Neural cell (in vitro differentiated cells): ENCODE measurements at regions not wholly inside any gene's neighbourhood (a gene's known extent, or its start where the extent isn't known, plus 50 kb on each side); places are given as distances from the start of the nearest gene placed in this dataset.
A peak's percentile ranks its signal among the peaks of the same experiment; 100 is the strongest.

ENCODE experiments used
- H2AFZ ChIP-seq: fragments of 200-600, 300-800 bp; sonication (generic), shearing (Covaris generic); 2 replicates; pipeline ENCODE4 v1.6.0; 2014; ENCODE audit warnings: low read depth, mild to moderate bottlenecking, antibody characterized with exemption, low read length, moderate library complexity
- H3F3A ChIP-seq: fragments of 200-600 bp; shearing (Covaris generic); 2 replicates; pipeline ENCODE4 v1.6.1; 2016; ENCODE audit warnings: mild to moderate bottlenecking, moderate library complexity, mixed read lengths, antibody characterized with exemption, low read length; ENCODE audit not compliant: insufficient read depth, poor library complexity, severe bottlenecking
- H3K27ac ChIP-seq: fragments of 200-600, 300-800 bp; sonication (generic), shearing (Covaris generic); 2 replicates; pipeline ENCODE4 v1.5.1; 2014; ENCODE audit warnings: mild to moderate bottlenecking, low read length, moderate library complexity
- H3K27me3 ChIP-seq: fragments of 300-800, 200-600 bp; sonication (generic), shearing (Covaris generic); 2 replicates; pipeline ENCODE4 v1.6.0; 2014; ENCODE audit warnings: mild to moderate bottlenecking, low read depth, low read length, moderate library complexity; ENCODE audit not compliant: insufficient read depth
- H3K36me3 ChIP-seq: fragments of 300-800, 200-600 bp; sonication (generic), shearing (Covaris generic); 2 replicates; pipeline ENCODE4 v1.5.1; 2014; ENCODE audit warnings: mild to moderate bottlenecking, antibody characterized with exemption, low read length, moderate library complexity; ENCODE audit not compliant: insufficient read depth
- H3K4me2 ChIP-seq: fragments of 300-800, 200-600 bp; sonication (generic), shearing (Covaris generic); 2 replicates; pipeline ENCODE4 v1.6.0; 2014; ENCODE audit warnings: mild to moderate bottlenecking, low read length
- H3K4me3 ChIP-seq: fragments of 300-800, 200-600 bp; sonication (generic), shearing (Covaris generic); 2 replicates; pipeline ENCODE4 v1.5.1; 2014; ENCODE audit warnings: mild to moderate bottlenecking, low read length, moderate library complexity
- H3K79me2 ChIP-seq: fragments of 200-600 bp; shearing (Covaris generic); replicated peaks from 2 replicates; pipeline ENCODE4 v1.6.0; 2014; ENCODE audit warnings: mild to moderate bottlenecking, low read length, moderate library complexity; ENCODE audit not compliant: insufficient read depth
- H3K9ac ChIP-seq: fragments of 300-800, 200-600 bp; sonication (generic), shearing (Covaris generic); 2 replicates; pipeline ENCODE4 v1.6.1; 2016; ENCODE audit warnings: mild to moderate bottlenecking, low read length, mixed read lengths
- H3K9me2 ChIP-seq: fragments of 200-600 bp; shearing (Covaris generic); 2 replicates; pipeline ENCODE4 v1.6.1; 2016; ENCODE audit warnings: mild to moderate bottlenecking, low read length, mixed read lengths; ENCODE audit not compliant: insufficient read depth
- H3K9me3 ChIP-seq: fragments of 200-600, 300-800 bp; sonication (generic), shearing (Covaris generic); 2 replicates; pipeline ENCODE4 v1.6.1; 2016; ENCODE audit warnings: mild to moderate bottlenecking, mixed run types, low read length, moderate library complexity, mixed read lengths
- H4K20me1 ChIP-seq: fragments of 200-600 bp; shearing (Covaris generic); 2 replicates; pipeline ENCODE4 v1.6.1; 2016; ENCODE audit warnings: mild to moderate bottlenecking, mixed run types; ENCODE audit not compliant: insufficient read depth
- EP300 ChIP-seq: fragments of 450-650 bp; conservative IDR thresholded peaks from 2 replicates; pipeline ENCODE4 v1.6.1; 2014; ENCODE audit warnings: antibody characterized with exemption, mild to moderate bottlenecking, moderate library complexity; ENCODE audit not compliant: poor library complexity, severe bottlenecking
- EZH2 ChIP-seq: fragments of 200-600, 300-800 bp; shearing (Covaris generic), sonication (generic); IDR thresholded peaks from 2 replicates; pipeline ENCODE4 v1.6.1; 2014; ENCODE audit warnings: antibody characterized with exemption, low read length, borderline replicate concordance, mild to moderate bottlenecking; ENCODE audit not compliant: insufficient read depth, poor library complexity, severe bottlenecking
- MXI1 ChIP-seq: fragments of 450-650 bp; conservative IDR thresholded peaks from 2 replicates; pipeline ENCODE4 v1.6.1; 2014; ENCODE audit warnings: antibody characterized with exemption, mild to moderate bottlenecking; ENCODE audit not compliant: poor library complexity, severe bottlenecking
- POLR2AphosphoS5 ChIP-seq: IDR thresholded peaks from 2 replicates; pipeline ENCODE4 v1.6.1; 2012
- RAD21 ChIP-seq: fragments of 450-650 bp; conservative IDR thresholded peaks from 2 replicates; pipeline ENCODE4 v1.6.1; 2014; ENCODE audit warnings: antibody characterized with exemption, mild to moderate bottlenecking, moderate library complexity
- SMC3 ChIP-seq: fragments of 450-650 bp; conservative IDR thresholded peaks from 2 replicates; pipeline ENCODE4 v1.6.1; 2014; ENCODE audit warnings: antibody characterized with exemption, mild to moderate bottlenecking, moderate library complexity; ENCODE audit not compliant: poor library complexity
- TAF1 ChIP-seq: IDR thresholded peaks from 2 replicates; pipeline ENCODE4 v1.6.1; 2012; ENCODE audit warnings: low read depth
- TF ChIP-seq, protein P1 (sequence below): IDR thresholded peaks from 2 replicates; pipeline ENCODE4 v1.6.1; 2012; ENCODE audit warnings: borderline replicate concordance
- TF ChIP-seq, protein P2 (sequence below): fragments of 450-650 bp; IDR thresholded peaks from 2 replicates; pipeline ENCODE4 v1.5.1; 2014; ENCODE audit warnings: antibody characterized with exemption, mild to moderate bottlenecking, moderate library complexity; ENCODE audit not compliant: poor library complexity, severe bottlenecking

GRCh38 chr14:62118461-62118860, 356.2 kb downstream of the SNAPC1 start:
- no peaks in the 10 kb centered on the region for H3K36me3 ChIP-seq
- peak overlapping the region; percentile 80 for H3K4me2 ChIP-seq
- peak overlapping the region; percentile 76 for H3K9ac ChIP-seq
- peak overlapping the region; percentile 78 for H3K27ac ChIP-seq
- no peaks in the 10 kb centered on the region for H3K27me3 ChIP-seq
- no peaks in the 10 kb centered on the region for H3K9me3 ChIP-seq
- H2AFZ ChIP-seq = no peak overlapping the region
- peak overlapping the region; percentile 81 for H3K4me3 ChIP-seq
- TF ChIP-seq, protein P1, sequence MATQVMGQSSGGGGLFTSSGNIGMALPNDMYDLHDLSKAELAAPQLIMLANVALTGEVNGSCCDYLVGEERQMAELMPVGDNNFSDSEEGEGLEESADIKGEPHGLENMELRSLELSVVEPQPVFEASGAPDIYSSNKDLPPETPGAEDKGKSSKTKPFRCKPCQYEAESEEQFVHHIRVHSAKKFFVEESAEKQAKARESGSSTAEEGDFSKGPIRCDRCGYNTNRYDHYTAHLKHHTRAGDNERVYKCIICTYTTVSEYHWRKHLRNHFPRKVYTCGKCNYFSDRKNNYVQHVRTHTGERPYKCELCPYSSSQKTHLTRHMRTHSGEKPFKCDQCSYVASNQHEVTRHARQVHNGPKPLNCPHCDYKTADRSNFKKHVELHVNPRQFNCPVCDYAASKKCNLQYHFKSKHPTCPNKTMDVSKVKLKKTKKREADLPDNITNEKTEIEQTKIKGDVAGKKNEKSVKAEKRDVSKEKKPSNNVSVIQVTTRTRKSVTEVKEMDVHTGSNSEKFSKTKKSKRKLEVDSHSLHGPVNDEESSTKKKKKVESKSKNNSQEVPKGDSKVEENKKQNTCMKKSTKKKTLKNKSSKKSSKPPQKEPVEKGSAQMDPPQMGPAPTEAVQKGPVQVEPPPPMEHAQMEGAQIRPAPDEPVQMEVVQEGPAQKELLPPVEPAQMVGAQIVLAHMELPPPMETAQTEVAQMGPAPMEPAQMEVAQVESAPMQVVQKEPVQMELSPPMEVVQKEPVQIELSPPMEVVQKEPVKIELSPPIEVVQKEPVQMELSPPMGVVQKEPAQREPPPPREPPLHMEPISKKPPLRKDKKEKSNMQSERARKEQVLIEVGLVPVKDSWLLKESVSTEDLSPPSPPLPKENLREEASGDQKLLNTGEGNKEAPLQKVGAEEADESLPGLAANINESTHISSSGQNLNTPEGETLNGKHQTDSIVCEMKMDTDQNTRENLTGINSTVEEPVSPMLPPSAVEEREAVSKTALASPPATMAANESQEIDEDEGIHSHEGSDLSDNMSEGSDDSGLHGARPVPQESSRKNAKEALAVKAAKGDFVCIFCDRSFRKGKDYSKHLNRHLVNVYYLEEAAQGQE = no peak
- TF ChIP-seq TAF1 (no peak), MXI1 (no peak), RAD21 (no peak), SMC3 (no peak), EZH2 (no peak), EP300 (no peak), POLR2AphosphoS5 (no peak)
- TF ChIP-seq, protein P2, sequence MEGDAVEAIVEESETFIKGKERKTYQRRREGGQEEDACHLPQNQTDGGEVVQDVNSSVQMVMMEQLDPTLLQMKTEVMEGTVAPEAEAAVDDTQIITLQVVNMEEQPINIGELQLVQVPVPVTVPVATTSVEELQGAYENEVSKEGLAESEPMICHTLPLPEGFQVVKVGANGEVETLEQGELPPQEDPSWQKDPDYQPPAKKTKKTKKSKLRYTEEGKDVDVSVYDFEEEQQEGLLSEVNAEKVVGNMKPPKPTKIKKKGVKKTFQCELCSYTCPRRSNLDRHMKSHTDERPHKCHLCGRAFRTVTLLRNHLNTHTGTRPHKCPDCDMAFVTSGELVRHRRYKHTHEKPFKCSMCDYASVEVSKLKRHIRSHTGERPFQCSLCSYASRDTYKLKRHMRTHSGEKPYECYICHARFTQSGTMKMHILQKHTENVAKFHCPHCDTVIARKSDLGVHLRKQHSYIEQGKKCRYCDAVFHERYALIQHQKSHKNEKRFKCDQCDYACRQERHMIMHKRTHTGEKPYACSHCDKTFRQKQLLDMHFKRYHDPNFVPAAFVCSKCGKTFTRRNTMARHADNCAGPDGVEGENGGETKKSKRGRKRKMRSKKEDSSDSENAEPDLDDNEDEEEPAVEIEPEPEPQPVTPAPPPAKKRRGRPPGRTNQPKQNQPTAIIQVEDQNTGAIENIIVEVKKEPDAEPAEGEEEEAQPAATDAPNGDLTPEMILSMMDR = no peak
- H3F3A ChIP-seq = no peaks in the 10 kb centered on the region
- H3K79me2 ChIP-seq = peaks cover 13% of the 10 kb centered on the region
- no peaks in the 10 kb centered on the region for H4K20me1 ChIP-seq
- H3K9me2 ChIP-seq = no peaks in the 10 kb centered on the region

GRCh38 chr14:62118871-62119270, 356.7 kb downstream of the SNAPC1 start:
- Histone ChIP-seq H2AFZ (no peak overlapping the region), H3K9me3 (no peaks in the 10 kb centered on the region), H4K20me1 (no peaks in the 10 kb centered on the region), H3F3A (no peaks in the 10 kb centered on the region), H3K79me2 (peaks cover 13% of the 10 kb centered on the region), H3K4me2 (peak overlapping the region; percentile 80), H3K9me2 (no peaks in the 10 kb centered on the region), H3K27me3 (no peaks in the 10 kb centered on the region), H3K9ac (peak overlapping the region; percentile 76), H3K36me3 (no peaks in the 10 kb centered on the region), H3K27ac (peak overlapping the region; percentile 78), H3K4me3 (peak overlapping the region; percentile 81)
- no peak for TF ChIP-seq POLR2AphosphoS5
- TF ChIP-seq SMC3 = no peak
- TF ChIP-seq TAF1 = no peak
- TF ChIP-seq, protein P2 = no peak
- TF ChIP-seq EP300 = no peak
- no peak for TF ChIP-seq EZH2
- TF ChIP-seq MXI1 = no peak
- TF ChIP-seq RAD21 = no peak
- TF ChIP-seq, protein P1 = no peak
